GM12878 (cell line): ENCODE measurements at regions not wholly inside any gene's neighbourhood (a gene's known extent, or its start where the extent isn't known, plus 50 kb on each side); places are given as distances from the start of the nearest gene placed in this dataset.

Experiments used
- CEBPB ChIP-seq, 2 experiments: fragments of 150-350 bp in 1 of 2; IDR thresholded peaks; 2 replicates each; pipeline ENCODE4 v1.6.1; 2012 to 2014; ENCODE audit warnings: low read depth in 2 of 2, low read length in 2 of 2, borderline replicate concordance in 1 of 2, inconsistent platforms in 1 of 2
- EP300 ChIP-seq, 2 experiments: fragments of 150-350 bp in 1 of 2; IDR thresholded peaks; 2 replicates each; pipeline ENCODE4 v1.6.1; 2011 to 2012; ENCODE audit warnings: low read depth in 2 of 2, low read length in 2 of 2, borderline replicate concordance in 1 of 2, improper control_type of control experiment in 1 of 2, inconsistent platforms in 1 of 2; ENCODE audit not compliant: control insufficient read depth in 1 of 2
- EZH2 ChIP-seq: IDR thresholded peaks from 2 replicates; pipeline ENCODE4 v1.6.1; 2012; ENCODE audit warnings: low read depth, mild to moderate bottlenecking, control low read depth, inconsistent platforms, low read length, borderline replicate concordance; ENCODE audit not compliant: control insufficient read depth
- FOS ChIP-seq: IDR thresholded peaks from 3 replicates; pipeline ENCODE4 v1.6.1; 2011; ENCODE audit warnings: borderline replicate concordance; ENCODE audit not compliant: insufficient read length; ENCODE audit errors: extremely low read depth
- MTA2 ChIP-seq: fragments of 450-650 bp; IDR thresholded peaks from 2 replicates; pipeline ENCODE4 v1.6.1; 2016; ENCODE audit warnings: low read depth, mild to moderate bottlenecking, moderate library complexity
- NR2C2 ChIP-seq: IDR thresholded peaks from 2 replicates; pipeline ENCODE4 v1.6.1; 2011; ENCODE audit warnings: borderline replicate concordance, low read depth; ENCODE audit not compliant: control insufficient read depth, insufficient read length
- SMAD1 ChIP-seq: fragments of 450-650 bp; IDR thresholded peaks from 2 replicates; pipeline ENCODE4 v1.6.1; 2018; ENCODE audit warnings: mild to moderate bottlenecking, low read depth; ENCODE audit not compliant: partially characterized antibody
- SMARCA5 ChIP-seq: fragments of 450-650 bp; IDR thresholded peaks from 2 replicates; pipeline ENCODE4 v1.6.1; 2017; ENCODE audit warnings: mild to moderate bottlenecking
- SPI1 ChIP-seq: IDR thresholded peaks from 2 replicates; pipeline ENCODE4 v1.6.1; 2011; ENCODE audit warnings: low read depth, mild to moderate bottlenecking, low read length, moderate library complexity, borderline replicate concordance; ENCODE audit not compliant: insufficient read depth
- TCF3 ChIP-seq: IDR thresholded peaks from 2 replicates; pipeline ENCODE4 v1.6.1; 2012; ENCODE audit warnings: low read depth, mild to moderate bottlenecking, low read length, borderline replicate concordance; ENCODE audit not compliant: insufficient read depth
- TF ChIP-seq, protein P1 (sequence below): IDR thresholded peaks from 2 replicates; pipeline ENCODE4 v1.6.1; 2012; ENCODE audit warnings: mild to moderate bottlenecking, low read depth, low read length
- TF ChIP-seq, protein P2 (sequence below), 3 experiments: IDR thresholded peaks in 2 of 3; conservative IDR thresholded peaks in 1 of 3; 2 replicates each; pipeline ENCODE4 v1.5.1; 2011; ENCODE audit warnings: low read depth in 3 of 3, low read length in 3 of 3, mild to moderate bottlenecking in 3 of 3, control low read depth in 2 of 3, moderate library complexity in 2 of 3, inconsistent platforms in 1 of 3, mixed read lengths in 1 of 3; ENCODE audit not compliant: control insufficient read depth in 2 of 3, insufficient read depth in 1 of 3; ENCODE audit errors: extremely low read depth in 1 of 3
- TF ChIP-seq, protein P3 (sequence below): IDR thresholded peaks from 2 replicates; pipeline ENCODE4 v1.6.1; 2011; ENCODE audit warnings: low read depth, low read length, improper control_type of control experiment, borderline replicate concordance

DNA sequence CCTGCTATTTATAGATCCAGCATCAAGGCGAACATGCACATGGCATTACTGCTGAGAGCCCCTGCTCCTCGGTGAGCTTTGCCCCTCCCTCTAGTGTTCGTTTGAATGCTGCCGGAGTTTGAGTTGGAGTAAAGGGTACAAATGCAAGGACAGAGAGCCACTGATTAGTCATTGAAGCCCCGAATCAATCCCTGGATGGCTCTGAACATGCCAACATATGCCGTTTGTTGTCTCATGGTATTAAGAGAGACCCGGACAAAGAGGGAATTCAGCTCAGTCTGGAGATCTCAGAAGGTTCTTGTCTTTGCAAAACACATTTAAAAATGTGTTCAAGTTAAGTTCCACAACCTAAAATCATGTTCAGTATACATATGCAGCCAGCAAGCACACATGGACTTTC is 789.2 kb upstream of the NR2F2 start:
- TF ChIP-seq FOS (no peak), EP300 (IDR thresholded peaks at IDR 0.05; ENCODE audit: borderline replicate concordance in 1 of 2, control insufficient read depth in 1 of 2, low read depth in 2 of 2, low read length in 2 of 2) (no peak), CEBPB (IDR thresholded peaks at IDR 0.05; ENCODE audit: borderline replicate concordance in 1 of 2, low read depth in 2 of 2, low read length in 2 of 2) (no peak), TCF3 (no peak), SMARCA5 (no peak), MTA2 (no peak), SMAD1 (no peak), EZH2 (no peak), SPI1 (no peak), NR2C2 (no peak)
- TF ChIP-seq, protein P1, sequence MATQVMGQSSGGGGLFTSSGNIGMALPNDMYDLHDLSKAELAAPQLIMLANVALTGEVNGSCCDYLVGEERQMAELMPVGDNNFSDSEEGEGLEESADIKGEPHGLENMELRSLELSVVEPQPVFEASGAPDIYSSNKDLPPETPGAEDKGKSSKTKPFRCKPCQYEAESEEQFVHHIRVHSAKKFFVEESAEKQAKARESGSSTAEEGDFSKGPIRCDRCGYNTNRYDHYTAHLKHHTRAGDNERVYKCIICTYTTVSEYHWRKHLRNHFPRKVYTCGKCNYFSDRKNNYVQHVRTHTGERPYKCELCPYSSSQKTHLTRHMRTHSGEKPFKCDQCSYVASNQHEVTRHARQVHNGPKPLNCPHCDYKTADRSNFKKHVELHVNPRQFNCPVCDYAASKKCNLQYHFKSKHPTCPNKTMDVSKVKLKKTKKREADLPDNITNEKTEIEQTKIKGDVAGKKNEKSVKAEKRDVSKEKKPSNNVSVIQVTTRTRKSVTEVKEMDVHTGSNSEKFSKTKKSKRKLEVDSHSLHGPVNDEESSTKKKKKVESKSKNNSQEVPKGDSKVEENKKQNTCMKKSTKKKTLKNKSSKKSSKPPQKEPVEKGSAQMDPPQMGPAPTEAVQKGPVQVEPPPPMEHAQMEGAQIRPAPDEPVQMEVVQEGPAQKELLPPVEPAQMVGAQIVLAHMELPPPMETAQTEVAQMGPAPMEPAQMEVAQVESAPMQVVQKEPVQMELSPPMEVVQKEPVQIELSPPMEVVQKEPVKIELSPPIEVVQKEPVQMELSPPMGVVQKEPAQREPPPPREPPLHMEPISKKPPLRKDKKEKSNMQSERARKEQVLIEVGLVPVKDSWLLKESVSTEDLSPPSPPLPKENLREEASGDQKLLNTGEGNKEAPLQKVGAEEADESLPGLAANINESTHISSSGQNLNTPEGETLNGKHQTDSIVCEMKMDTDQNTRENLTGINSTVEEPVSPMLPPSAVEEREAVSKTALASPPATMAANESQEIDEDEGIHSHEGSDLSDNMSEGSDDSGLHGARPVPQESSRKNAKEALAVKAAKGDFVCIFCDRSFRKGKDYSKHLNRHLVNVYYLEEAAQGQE: no peak
- TF ChIP-seq, protein P2, sequence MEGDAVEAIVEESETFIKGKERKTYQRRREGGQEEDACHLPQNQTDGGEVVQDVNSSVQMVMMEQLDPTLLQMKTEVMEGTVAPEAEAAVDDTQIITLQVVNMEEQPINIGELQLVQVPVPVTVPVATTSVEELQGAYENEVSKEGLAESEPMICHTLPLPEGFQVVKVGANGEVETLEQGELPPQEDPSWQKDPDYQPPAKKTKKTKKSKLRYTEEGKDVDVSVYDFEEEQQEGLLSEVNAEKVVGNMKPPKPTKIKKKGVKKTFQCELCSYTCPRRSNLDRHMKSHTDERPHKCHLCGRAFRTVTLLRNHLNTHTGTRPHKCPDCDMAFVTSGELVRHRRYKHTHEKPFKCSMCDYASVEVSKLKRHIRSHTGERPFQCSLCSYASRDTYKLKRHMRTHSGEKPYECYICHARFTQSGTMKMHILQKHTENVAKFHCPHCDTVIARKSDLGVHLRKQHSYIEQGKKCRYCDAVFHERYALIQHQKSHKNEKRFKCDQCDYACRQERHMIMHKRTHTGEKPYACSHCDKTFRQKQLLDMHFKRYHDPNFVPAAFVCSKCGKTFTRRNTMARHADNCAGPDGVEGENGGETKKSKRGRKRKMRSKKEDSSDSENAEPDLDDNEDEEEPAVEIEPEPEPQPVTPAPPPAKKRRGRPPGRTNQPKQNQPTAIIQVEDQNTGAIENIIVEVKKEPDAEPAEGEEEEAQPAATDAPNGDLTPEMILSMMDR (IDR thresholded peaks at IDR 0.05 in 2 of 3, conservative IDR thresholded peaks at IDR 0.05 in 1 of 3; ENCODE audit: control insufficient read depth in 2 of 3, extremely low read depth in 1 of 3, insufficient read depth in 1 of 3, low read depth in 3 of 3, low read length in 3 of 3): no peak
- TF ChIP-seq, protein P3, sequence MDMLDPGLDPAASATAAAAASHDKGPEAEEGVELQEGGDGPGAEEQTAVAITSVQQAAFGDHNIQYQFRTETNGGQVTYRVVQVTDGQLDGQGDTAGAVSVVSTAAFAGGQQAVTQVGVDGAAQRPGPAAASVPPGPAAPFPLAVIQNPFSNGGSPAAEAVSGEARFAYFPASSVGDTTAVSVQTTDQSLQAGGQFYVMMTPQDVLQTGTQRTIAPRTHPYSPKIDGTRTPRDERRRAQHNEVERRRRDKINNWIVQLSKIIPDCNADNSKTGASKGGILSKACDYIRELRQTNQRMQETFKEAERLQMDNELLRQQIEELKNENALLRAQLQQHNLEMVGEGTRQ: no peak
